Muscle layer of duodenum (tissue), 2 donors: ENCODE measurements at regions not wholly inside any gene's neighbourhood (a gene's known extent, or its start where the extent isn't known, plus 50 kb on each side); places are given as distances from the start of the nearest gene placed in this dataset.

ENCODE experiments used
- H3K27ac ChIP-seq: one replicate; pipeline ENCODE4 v1.7.0; 2013; ENCODE audit warnings: mild to moderate bottlenecking, low read length
- H3K27me3 ChIP-seq: one replicate; pipeline ENCODE4 v1.7.0; 2013; ENCODE audit warnings: low read depth, mild to moderate bottlenecking, control low read depth, low read length
- H3K36me3 ChIP-seq, 2 donors: one replicate each; pipeline ENCODE4 v1.7.0; 2013; ENCODE audit warnings: low read length in 2 of 2, control low read depth in 1 of 2, mild to moderate bottlenecking in 1 of 2; ENCODE audit not compliant: insufficient read depth in 2 of 2, control insufficient read depth in 1 of 2
- H3K4me1 ChIP-seq, 2 donors: one replicate each; pipeline ENCODE4 v1.7.0; 2013; ENCODE audit warnings: low read length in 2 of 2, mild to moderate bottlenecking in 2 of 2, control low read depth in 1 of 2, moderate library complexity in 1 of 2; ENCODE audit not compliant: insufficient read depth in 2 of 2, control insufficient read depth in 1 of 2
- H3K4me3 ChIP-seq, 2 donors: one replicate each; pipeline ENCODE4 v1.7.0; 2013; ENCODE audit warnings: low read length in 2 of 2, low read depth in 1 of 2, mild to moderate bottlenecking in 1 of 2
- H3K9me3 ChIP-seq, 2 donors: one replicate each; pipeline ENCODE4 v1.7.0; 2013; ENCODE audit warnings: low read length in 2 of 2, control low read depth in 1 of 2, mild to moderate bottlenecking in 1 of 2; ENCODE audit not compliant: control insufficient read depth in 1 of 2
- donor health status: healthy.

GRCh38 chr6:85112540-85112939, 337.3 kb upstream of the NT5E start:
- Histone ChIP-seq H3K27ac (no peak overlapping the region), H3K4me3 (no peak overlapping the region), H3K27me3 (no peaks in the 10 kb centered on the region), H3K9me3 (no peaks in the 10 kb centered on the region), H3K4me1 (no peaks in the 10 kb centered on the region), H3K36me3 (no peaks in the 10 kb centered on the region)

GRCh38 chr6:85111481-85112011, 338.3 kb upstream of the NT5E start:
- no peak overlapping the region for H3K27ac ChIP-seq
- H3K4me1 ChIP-seq = no peaks in the 10 kb centered on the region
- H3K27me3 ChIP-seq = no peaks in the 10 kb centered on the region
- no peak overlapping the region for H3K4me3 ChIP-seq
- no peaks in the 10 kb centered on the region for H3K9me3 ChIP-seq
- no peaks in the 10 kb centered on the region for H3K36me3 ChIP-seq

- Histone ChIP-seq H3K27ac (no peak overlapping the region), H3K36me3 (no peaks in the 10 kb centered on the region), H3K4me3 (no peak overlapping the region), H3K4me1 (no peaks in the 10 kb centered on the region), H3K27me3 (no peaks in the 10 kb centered on the region), H3K9me3 (no peaks in the 10 kb centered on the region)
These were observed 338.9 kb upstream of the NT5E start for GRCh38 chr6:85110943-85111342.

- no peaks in the 10 kb centered on the region for H3K36me3 ChIP-seq
- H3K27ac ChIP-seq = no peak overlapping the region
- H3K9me3 ChIP-seq = no peaks in the 10 kb centered on the region
- H3K4me1 ChIP-seq = no peaks in the 10 kb centered on the region
- H3K4me3 ChIP-seq = no peak overlapping the region
- no peaks in the 10 kb centered on the region for H3K27me3 ChIP-seq
These were observed 342.2 kb upstream of the NT5E start for GRCh38 chr6:85107701-85108100.

- Histone ChIP-seq H3K4me1 (no peaks in the 10 kb centered on the region), H3K4me3 (no peak overlapping the region), H3K36me3 (no peaks in the 10 kb centered on the region), H3K27ac (no peak overlapping the region), H3K9me3 (peaks cover 0 to 20% of the 10 kb centered on the region in 2 donors), H3K27me3 (no peaks in the 10 kb centered on the region)
These were observed 332.6 kb upstream of the TBX18 start for GRCh38 chr6:85096976-85097375.

GRCh38 chr6:85092226-85092625, 327.8 kb upstream of the TBX18 start:
- H3K27me3 ChIP-seq = no peaks in the 10 kb centered on the region
- H3K36me3 ChIP-seq = no peaks in the 10 kb centered on the region
- H3K4me1 ChIP-seq = no peaks in the 10 kb centered on the region
- no peak overlapping the region for H3K27ac ChIP-seq
- H3K9me3 ChIP-seq = peaks cover 0 to 9% of the 10 kb centered on the region in 2 donors
- H3K4me3 ChIP-seq = no peak overlapping the region

GRCh38 chr6:85089255-85089654, 324.9 kb upstream of the TBX18 start:
- Histone ChIP-seq H3K9me3 (no peaks in the 10 kb centered on the region), H3K4me3 (no peak overlapping the region), H3K27me3 (no peaks in the 10 kb centered on the region), H3K4me1 (no peaks in the 10 kb centered on the region), H3K36me3 (no peaks in the 10 kb centered on the region), H3K27ac (no peak overlapping the region)

GRCh38 chr6:85085875-85086274, 321.5 kb upstream of the TBX18 start:
- Histone ChIP-seq H3K9me3 (no peaks in the 10 kb centered on the region), H3K4me1 (no peaks in the 10 kb centered on the region), H3K27ac (no peak overlapping the region), H3K27me3 (no peaks in the 10 kb centered on the region), H3K36me3 (no peaks in the 10 kb centered on the region), H3K4me3 (no peak overlapping the region)

GRCh38 chr6:85081102-85081501, 316.7 kb upstream of the TBX18 start:
- H3K4me3 ChIP-seq = no peak overlapping the region
- H3K27me3 ChIP-seq = no peaks in the 10 kb centered on the region
- H3K27ac ChIP-seq = no peak overlapping the region
- no peaks in the 10 kb centered on the region for H3K4me1 ChIP-seq
- H3K9me3 ChIP-seq = no peaks in the 10 kb centered on the region
- no peaks in the 10 kb centered on the region for H3K36me3 ChIP-seq

- Histone ChIP-seq H3K36me3 (no peaks in the 10 kb centered on the region), H3K4me1 (no peaks in the 10 kb centered on the region)
These were observed 315.4 kb upstream of the TBX18 start for GRCh38 chr6:85079761-85080160.

GRCh38 chr6:85078058-85078457, 313.7 kb upstream of the TBX18 start:
- Histone ChIP-seq H3K36me3 (no peaks in the 10 kb centered on the region), H3K9me3 (no peaks in the 10 kb centered on the region), H3K4me3 (no peak overlapping the region), H3K27me3 (no peaks in the 10 kb centered on the region), H3K4me1 (no peaks in the 10 kb centered on the region), H3K27ac (no peak overlapping the region)

More at GRCh38 chr6:85079761-85080160, 315.4 kb upstream of the TBX18 start:
- Histone ChIP-seq H3K4me3 (no peak overlapping the region), H3K27ac (no peak overlapping the region), H3K9me3 (no peaks in the 10 kb centered on the region), H3K27me3 (no peaks in the 10 kb centered on the region)

- Histone ChIP-seq H3K27ac (no peak overlapping the region), H3K4me3 (no peak overlapping the region), H3K27me3 (no peaks in the 10 kb centered on the region), H3K9me3 (no peaks in the 10 kb centered on the region), H3K36me3 (no peaks in the 10 kb centered on the region), H3K4me1 (no peaks in the 10 kb centered on the region)
These were observed 312.7 kb upstream of the TBX18 start for GRCh38 chr6:85077098-85077497.
